HG02943 (cell line): ENCODE measurements at regions not wholly inside any gene's neighbourhood (a gene's known extent, or its start where the extent isn't known, plus 50 kb on each side); places are given as distances from the start of the nearest gene placed in this dataset.

Experiments
- ATAC-seq: cut with Tn5 transposase; IDR thresholded peaks from one replicate; pipeline ENCODE4 v1.9.1; 2021; ENCODE audit warnings: mild to moderate bottlenecking, low read depth, moderate library complexity; ENCODE audit not compliant: unreplicated experiment

DNA sequence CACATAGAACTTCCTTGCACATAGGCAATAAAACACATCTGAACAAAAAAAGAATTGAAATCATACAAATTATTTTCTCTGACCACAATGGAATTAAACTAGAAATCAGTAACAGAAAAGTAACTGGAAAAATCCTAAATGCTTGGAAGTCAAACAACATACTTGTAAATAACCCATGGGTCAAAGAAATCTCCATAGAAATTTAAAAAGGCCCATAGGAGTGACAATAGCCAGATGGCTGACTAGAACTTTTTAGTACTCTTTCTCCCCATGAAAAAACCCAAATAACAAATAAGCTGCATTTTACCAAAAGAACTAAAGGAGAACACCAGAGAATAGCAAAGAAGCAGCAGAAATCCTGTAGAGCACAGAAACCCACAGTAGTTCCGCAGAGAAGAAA, 139.2 kb upstream of the COL3A1 start:
- no peak for ATAC-seq

DNA sequence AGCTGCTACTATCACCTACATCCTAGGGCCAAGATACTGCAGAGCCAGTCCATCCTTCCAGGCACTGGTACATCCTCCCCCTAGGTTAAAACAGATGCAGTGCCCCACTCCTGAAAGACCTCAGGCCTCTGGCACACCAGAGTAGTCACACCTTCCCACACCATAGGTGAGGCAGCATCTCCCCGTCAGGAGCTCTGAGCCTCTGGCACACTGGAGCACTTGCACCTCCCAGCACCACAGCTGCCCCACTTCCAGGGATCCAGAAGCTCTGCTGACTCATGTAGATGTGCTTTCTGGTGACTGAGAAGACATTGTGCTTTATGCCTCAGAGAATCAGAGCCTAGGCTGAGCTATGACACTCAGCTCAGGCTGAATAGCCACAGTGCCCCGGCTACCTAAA, 138.4 kb upstream of the COL3A1 start:
- ATAC-seq = no peak

DNA sequence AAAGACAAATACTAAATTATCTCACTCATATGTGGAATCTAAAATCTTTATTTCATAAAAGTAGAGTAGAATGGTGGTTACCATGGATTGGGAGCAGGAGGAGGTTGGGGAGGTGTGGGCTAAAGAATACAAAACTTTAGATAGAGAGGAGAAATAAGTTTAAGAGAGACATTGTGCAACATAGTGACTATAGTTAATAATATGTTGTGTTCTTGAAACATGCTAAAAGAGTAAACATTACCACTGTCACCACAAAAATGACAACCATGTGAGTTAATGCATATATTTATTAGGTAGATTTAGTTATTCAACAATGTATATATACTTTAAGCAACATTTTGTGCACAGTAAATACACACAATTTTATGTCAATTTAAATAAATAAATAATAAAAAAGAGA, 128.5 kb upstream of the COL3A1 start:
- ATAC-seq = no peak

DNA sequence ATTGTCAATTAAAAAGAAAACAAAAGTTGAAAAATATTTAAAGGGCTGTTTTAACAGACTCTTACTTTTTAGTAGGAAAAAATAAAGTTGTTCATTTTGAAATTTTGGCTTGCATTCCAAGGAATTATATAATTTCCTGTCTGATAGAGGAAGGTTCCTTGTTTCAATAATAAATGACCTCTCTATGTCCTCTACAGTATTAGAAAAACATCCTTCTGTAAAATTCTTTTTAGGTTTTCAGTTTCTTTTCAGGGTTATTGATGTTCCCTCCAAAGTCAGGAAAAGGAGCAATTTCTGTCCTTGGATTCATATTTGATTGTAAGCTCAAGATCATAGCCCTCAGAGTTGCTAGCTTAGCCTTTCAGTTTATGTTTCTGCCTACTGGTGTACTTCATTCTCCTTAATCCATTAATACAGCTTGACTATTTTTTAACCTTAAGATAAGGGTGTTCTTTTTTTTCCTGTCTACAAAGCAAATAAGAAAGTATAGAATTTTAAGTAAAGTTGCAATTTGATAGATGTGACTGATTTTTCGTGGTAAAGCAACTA, 125.2 kb upstream of the COL3A1 start:
- ATAC-seq = no peak

DNA sequence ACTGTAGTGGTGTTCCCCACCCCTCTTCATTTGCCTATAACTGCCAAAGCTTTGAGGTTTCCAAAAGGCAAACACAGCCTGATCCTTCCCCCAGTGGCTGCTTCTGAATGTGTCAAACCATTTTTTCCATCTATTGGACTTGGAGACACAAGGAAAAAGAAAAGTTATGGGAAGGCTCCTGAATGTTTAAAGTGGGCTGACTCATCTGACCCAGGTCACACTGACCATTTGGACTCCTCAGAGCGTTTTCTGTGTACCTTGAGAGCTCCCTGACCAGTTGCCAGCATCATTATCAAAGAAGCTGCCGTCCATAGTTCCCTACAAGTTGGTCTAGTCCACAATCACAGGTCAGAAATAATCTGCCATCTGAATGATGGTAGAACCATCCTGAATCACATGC, 123.4 kb upstream of the COL3A1 start:
- ATAC-seq = no peak

DNA sequence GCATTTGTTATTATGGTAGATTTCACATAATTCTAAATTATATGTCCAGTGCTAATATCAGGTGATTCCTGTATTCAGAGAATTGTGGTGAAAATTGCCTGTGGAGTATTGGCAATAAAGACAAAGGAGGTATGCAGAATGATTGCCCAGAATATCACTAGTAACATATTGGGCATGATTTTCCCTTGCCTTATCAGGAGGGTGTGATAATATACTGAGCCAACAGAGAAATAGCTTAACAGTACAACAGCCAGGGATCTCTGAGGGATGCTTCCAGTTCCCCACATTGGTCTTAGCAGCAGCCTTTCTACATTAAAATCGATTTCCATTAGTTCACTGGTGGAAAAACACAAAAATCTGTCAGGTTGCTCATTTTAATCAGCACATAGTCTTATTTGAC, 122.9 kb upstream of the COL3A1 start:
- ATAC-seq = no peak

DNA sequence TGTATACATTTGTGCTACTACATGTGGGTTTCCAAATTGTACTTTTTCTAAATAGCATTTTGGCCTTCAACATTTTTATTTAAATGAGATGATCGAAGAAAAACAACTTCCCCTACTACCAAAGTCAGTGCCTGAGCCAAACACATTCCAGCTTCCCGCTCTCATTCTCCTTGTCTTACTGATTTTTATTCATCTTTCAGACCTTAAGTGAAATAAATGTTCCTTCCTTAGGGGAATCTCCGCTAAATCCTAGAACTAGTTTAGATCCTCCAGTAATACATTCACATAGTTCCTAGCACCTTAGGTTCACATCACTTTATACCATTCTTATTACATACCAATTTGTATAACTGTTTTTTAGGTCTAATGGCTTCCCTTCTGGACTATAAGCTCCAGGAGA, 122.3 kb upstream of the COL3A1 start:
- ATAC-seq = no peak

DNA sequence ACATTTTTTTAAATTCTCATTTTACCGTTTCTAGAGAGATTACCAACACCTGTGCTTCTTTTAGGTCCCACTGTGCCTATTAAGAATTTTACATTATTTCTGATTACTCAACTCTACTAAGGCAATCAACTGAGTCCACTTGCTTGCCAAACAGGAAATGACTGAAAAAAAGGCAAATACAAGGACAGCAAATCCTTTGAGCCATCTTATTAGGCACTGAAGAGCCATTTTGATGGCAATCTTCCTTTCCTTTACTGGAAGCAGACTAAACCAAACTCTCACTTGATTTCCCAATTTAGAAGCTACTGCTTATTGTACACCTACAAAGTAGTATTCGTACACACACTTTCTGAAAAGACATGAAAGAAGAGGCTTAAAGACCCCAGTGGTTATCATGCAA, 121.4 kb upstream of the COL3A1 start:
- ATAC-seq = no peak

DNA sequence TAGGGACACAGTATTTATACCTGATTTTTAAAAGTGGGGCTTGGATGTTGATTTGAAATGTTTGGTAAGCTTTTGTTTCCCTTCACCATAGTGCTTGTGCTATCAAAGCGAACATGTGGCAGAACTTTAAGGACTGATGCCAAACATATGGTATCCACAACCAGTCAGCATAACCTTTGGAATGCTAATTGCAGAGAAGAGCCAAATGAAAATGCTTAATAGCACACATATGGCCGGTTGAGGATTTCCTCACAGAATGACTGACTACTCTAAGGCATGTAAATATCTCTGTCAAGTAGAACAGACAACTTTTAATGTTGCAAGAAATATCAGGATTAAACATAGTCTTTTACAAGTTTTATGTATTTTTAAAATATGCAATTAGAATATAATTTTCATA, 120.9 kb upstream of the COL3A1 start:
- no peak for ATAC-seq

DNA sequence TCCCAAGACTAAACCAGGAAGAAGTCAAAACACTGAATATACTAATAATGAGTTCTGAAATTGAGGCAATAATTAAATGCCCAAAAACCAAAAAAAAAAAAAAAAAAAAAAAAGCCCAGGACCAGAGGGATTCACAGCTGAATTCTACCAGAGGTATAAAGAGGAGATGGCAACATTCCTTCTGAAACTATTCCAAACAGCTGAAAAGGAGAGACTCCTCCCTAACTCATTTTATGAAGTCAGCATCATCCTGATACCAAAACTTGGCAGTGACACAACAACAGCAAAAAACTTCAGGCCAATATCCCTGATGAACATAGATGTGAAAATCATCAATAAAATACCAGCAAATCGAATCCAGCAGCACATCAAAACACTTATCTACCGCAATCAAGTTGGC, 108.5 kb upstream of the COL3A1 start:
- ATAC-seq = no peak

DNA sequence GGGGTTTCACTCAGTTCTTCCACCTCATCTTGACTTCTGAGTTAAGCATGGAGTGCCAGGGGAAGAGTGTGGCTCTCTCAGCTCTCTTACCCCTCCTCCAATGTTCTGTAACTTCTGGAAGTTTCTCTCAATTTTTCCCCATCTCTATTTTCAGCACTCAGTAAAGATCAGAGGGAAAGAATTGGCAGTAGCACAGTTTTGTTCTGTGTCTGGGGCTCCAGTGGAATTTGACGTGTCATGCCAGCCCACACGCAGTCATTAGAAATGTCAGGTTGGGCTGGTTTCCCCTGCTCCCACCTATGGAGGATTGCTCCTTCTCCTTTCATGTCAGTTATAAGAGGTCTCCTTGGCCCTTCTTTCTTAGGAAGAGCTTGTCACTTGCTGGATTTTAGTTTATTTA, 104.6 kb upstream of the COL3A1 start:
- no peak for ATAC-seq

DNA sequence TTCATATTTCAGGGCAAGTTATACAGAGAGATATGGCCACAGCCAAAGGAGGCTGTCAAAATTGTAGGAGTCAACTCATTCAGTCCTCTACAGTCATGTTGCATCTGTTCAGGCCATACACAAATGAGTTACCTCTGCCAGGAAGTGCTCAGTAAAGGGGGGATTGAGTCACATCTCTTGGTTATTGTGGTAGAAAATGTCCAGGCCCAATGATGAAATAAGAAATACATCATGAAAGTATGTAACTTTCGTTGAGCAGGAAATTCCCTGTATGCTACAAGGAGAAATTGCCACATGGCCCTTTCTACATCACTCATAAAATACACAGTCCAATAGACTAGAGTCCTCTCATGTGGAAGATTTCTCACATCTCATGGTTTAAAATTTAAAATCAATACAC, 103.9 kb upstream of the COL3A1 start:
- no peak for ATAC-seq

DNA sequence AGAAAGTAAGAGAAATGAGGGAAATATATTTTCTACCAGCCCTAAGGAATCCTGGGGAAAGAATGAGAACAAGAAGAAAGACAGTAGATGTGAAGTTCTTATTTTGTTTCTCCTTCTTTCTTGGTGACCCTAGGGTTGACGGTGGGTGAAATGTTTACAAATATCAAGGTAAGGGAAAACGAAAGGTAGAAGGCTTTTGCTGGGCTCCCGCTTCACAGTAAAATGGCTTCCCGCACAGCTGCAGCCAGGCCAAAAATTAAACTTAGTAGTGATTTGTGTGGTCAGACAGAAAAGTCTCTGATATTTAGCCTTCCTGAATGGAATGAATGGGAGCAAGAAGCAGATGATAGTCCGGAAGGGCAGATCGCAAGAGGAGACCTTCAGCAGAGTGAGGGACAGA, 99.1 kb upstream of the COL3A1 start:
- no peak for ATAC-seq

DNA sequence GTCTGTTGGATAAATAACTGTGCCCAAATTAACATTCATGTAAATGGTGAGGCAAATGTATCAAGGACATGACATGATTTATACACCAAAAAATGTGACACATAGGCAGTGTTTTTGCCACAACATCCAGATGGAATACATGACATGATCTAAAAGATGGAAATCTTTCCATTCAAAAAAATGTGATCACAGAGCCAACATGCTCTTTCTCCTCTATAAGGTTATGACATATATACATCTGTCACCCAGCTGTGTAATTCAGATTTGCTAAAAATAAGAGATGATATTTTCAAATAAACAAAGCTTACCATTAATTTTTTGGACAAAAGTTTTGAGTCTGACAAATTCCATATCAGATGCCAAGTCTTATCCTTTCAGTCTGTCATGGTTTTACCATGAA, 95.5 kb upstream of the COL3A1 start:
- no peak for ATAC-seq

DNA sequence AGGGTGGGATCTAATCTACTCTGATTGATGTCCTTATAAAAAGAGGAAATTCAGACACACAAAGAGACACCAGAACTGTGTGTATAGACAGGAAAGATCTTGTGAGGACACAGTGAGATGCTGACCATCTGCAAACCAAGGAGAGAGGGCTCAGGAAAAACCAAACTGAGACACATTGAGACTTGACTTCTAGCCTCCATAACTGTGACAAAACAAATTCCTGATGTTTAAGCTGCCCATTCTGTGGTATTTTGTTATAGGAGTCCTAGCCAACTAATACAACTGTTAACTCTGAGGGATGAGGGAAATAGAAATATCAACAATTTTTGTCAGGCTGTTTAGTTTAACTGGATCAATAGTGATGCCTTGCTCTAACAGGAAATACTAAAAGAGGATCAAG, 93.4 kb upstream of the COL3A1 start:
- no peak for ATAC-seq

DNA sequence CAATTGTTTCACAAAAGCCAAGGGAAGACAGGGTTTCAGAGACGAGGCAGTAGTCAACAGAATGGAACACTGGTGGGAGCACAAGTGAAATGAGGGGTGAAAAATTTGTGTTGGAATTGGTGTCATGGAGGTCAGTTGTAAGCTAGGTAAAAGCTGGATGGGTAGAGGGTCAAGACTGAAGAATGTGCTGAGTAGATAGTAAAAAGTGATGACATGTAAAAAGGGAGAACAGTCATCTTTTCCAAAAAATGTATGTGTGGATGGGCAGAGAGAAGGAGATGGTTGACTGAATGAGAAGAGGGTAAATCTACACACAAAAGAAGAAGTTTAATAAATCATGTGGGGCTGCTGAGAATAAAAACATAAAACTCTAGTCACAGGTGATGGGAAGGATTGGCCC, 92.7 kb upstream of the COL3A1 start:
- ATAC-seq = no peak

DNA sequence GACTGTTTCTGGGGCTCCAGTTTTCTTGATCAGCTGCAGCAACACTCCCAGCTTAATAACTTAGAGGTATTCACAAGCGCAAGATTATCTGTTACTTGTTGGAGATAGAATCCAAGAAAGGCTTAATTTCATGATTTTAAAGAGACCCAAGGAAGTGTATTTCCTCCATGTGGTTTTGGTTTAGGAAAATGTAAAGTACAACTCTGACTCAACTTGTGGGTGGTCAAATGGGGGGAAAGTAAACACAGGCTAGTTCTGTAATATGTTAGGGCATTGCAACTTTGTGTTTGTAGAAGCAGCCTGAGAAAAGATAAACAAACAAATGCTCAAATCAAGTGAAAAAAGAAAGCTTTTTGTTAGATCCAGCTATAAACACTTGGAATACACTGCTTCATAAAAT, 90.1 kb upstream of the COL3A1 start:
- ATAC-seq = no peak

DNA sequence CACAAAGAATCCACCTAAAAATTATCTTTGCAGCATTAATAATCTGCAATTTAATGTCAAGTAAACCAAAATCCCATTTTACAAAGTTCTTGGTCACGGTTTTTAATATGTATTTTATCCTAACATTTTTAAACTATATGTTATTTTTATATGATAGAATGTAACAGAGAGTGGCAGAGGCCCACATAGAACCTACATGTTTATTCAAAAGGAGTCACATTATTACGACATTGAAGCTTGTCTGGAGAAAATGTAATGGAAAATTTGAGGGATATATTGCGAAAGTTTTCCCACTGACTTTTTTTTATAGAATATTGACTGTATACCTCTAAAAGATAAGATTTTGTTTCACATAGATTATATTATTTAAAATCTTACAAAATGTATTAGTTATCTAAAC, 89.7 kb upstream of the COL3A1 start:
- ATAC-seq = no peak

DNA sequence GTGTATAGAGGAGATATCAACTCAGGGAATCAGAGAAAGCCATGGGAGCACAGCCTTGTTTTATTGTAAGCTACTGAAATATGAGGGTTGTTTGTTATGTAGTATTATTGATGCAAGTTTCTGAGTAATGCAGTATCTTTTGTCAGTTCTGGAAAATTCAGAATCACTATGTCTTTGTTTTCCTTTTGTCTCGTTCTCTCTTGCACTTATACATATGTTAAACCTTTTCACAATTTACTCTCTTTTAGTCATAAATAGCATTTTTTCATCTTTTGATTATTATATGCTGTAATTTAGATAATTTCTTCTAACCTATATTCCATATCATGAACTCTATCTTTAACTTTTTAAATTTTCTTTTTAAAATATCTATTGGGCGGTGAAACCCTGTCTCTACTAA, 85.0 kb upstream of the COL3A1 start:
- no peak for ATAC-seq

DNA sequence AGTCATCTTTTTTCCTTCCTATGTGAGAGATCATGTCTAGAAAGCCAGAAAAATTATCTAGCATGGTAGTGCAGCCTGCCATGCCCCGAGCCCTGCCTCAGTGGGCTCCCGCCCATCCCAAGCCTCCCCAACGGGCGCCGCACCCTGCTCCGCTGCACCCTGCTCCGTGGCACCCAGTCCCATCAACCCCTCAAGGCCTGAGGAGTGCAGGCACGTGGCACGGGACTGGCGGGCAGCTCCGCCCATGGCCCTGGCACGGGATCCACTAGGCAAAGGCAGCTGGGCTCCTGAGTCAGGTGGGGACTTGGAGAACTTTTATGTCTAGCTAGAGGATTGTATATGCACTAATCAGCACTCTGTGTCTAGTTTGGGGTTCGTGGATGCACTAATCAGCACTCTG, 83.4 kb upstream of the COL3A1 start:
- no peak for ATAC-seq

DNA sequence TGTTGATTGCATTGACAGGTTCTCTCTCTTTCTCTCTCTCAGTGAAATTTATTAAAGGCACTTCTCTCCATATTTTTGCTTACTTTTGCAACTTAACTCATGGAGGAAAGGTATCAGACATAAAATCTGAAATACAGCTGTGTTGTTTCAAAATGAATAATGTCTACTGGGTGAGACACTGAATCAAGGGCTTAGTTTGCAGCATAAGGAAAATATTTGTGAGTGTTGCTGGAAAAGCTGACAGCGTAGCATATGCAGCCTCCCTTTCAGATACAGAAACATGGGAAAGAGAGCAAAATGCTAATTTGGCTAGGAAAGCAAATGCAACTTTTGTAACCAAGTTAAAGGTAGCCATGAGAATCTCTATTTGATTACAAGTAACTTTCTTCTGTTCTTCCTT, 81.5 kb upstream of the COL3A1 start:
- no peak for ATAC-seq

DNA sequence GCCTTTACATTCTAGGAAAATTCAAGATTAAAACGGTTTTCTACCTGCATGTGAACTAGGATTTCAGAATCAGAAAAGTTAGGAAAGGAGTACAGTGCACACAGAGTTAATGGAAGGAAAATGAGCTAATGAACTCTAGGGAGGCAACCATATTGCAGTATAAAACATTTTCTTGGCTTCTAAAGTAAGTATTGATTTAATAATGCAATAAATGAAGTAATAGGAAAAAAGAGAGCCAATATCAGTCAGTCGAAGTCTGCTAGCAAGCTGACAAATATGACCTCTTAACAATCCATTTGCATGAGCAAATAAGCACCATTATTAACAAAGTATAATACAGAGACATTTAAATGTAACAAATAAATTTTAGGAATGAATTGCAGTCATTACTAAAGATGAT, 80.2 kb upstream of the COL3A1 start:
- no peak for ATAC-seq

DNA sequence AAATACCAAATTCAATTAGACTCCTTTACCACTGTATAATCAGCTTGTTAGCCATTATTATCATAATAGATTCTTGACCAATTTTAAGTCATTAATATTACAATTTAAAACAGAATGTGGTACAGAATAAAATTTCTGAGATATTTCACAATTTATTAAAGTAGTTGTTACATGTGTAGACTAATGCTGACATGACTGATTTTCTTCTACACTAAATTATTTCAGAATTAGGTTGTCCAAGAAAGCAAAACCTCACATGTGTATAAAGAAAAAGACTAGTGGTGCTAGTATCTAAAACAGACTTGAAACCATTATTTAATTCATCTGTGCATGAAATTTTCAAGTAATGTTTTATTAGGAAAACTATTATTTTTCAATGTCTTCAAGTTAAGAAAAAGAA, 79.2 kb upstream of the COL3A1 start:
- ATAC-seq = no peak

DNA sequence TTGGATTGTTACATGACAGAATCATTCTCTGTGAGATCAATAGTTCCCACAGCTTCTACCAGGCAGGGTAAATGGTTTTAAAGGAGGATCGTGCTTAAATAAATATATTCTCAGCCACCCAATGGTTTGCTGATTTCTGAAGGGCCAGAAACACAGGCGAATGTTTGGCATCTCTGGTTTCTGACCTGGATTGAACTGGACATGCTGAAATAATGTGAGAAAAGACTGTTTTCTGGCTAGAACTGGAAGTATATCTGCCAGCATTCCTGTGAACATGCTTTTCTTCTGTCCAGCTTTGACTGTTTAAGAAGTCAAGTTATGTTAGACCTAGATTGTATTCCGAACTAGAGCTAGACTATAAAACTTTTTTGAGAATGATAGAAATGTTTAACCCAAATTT, 77.1 kb upstream of the COL3A1 start:
- ATAC-seq = no peak
